HCT116 (cell line): ENCODE measurements at regions not wholly inside any gene's neighbourhood (a gene's known extent, or its start where the extent isn't known, plus 50 kb on each side); places are given as distances from the start of the nearest gene placed in this dataset.
"Not testable (repeated sequence)": the region's sequence is repeated elsewhere in the genome, so short reads cannot be mapped to it uniquely, and the experiment has no call there.

Experiments used
- ATAC-seq: fragments of 200-7000 bp; cut with Tn5 transposase; 2 replicates; pipeline ENCODE4 v1.9.1; 2020; ENCODE audit warnings: mild to moderate bottlenecking, moderate library complexity
- BruUV-seq: library from RNA; stranded (reverse); fragments of 400-500 nt; replicated peaks from 2 replicates; lab custom pipeline; 2021; lab: Mats Ljungman, UMichigan
- CTCF ChIA-PET: fragments of 300-600 bp; sonication (Branson Sonifier 250); formaldehyde crosslinking; loops from one replicate; lab custom pipeline; 2021; ENCODE audit warnings: antibody characterized with exemption; lab: Charles Lee
- POLR2A ChIA-PET: fragments of 300-600, 350-600 bp; sonication (Branson Sonifier 250); formaldehyde crosslinking; loops from one replicate; lab custom pipeline; 2021; ENCODE audit warnings: antibody characterized with exemption; lab: Charles Lee
- RAD21 ChIA-PET, 2 experiments: fragments of 300-600 bp; sonication (Branson Sonifier 250); formaldehyde crosslinking; loops; one replicate each; lab custom pipeline; 2023; ENCODE audit warnings: low total read pairs in 2 of 2; ENCODE audit not compliant: uncharacterized antibody in 2 of 2, unreplicated experiment in 2 of 2, low non-redundant PET in 1 of 2; lab: Charles Lee
- DNase-seq: peaks from one replicate; pipeline ENCODE4 v3.0.0-alpha.2; 2010; ENCODE audit warnings: low read depth, low spot score
- H2AFZ ChIP-seq: fragments of 200-600 bp; shearing (Covaris generic), sonication (generic); 2 replicates; pipeline ENCODE4 v1.6.1; 2017; ENCODE audit warnings: low read depth, mixed run types, mixed read lengths, antibody characterized with exemption, low read length; ENCODE audit not compliant: poor library complexity, severe bottlenecking
- H3K27ac ChIP-seq: 2 replicates; pipeline ENCODE4 v1.5.1; 2012; ENCODE audit warnings: low read depth, low read length
- H3K27me3 ChIP-seq: fragments of 200-600 bp; sonication (generic); 2 replicates; pipeline ENCODE4 v1.6.1; 2016; ENCODE audit warnings: mixed run types, low read length, mixed read lengths; ENCODE audit not compliant: insufficient read depth
- H3K36me3 ChIP-seq, 2 experiments: fragments of 200-500 bp in 1 of 2; fragments of 200-600 bp in 1 of 2; sonication (Bioruptor generic) in 1 of 2; sonication (generic) in 1 of 2; 2 replicates each; pipeline versions ENCODE4 v1.5.1 to v1.6.1; 2014 to 2016; ENCODE audit warnings: low read length in 2 of 2, inconsistent platforms in 1 of 2, mixed read lengths in 1 of 2, mixed run types in 1 of 2; ENCODE audit not compliant: insufficient read depth in 2 of 2, control insufficient read depth in 1 of 2
- H3K4me1 ChIP-seq, 2 experiments: fragments of 200-600 bp in 1 of 2; sonication (generic) in 1 of 2; 2 replicates each; pipeline versions ENCODE4 v1.5.1 to v1.6.1; 2012 to 2017; ENCODE audit warnings: low read length in 2 of 2, inconsistent platforms in 1 of 2, mild to moderate bottlenecking in 1 of 2, mixed read lengths in 1 of 2, mixed run types in 1 of 2, moderate library complexity in 1 of 2; ENCODE audit not compliant: insufficient read depth in 2 of 2, control insufficient read depth in 1 of 2
- H3K4me2 ChIP-seq: fragments of 200-600 bp; sonication (generic); 2 replicates; pipeline ENCODE4 v1.6.1; 2017; ENCODE audit warnings: mixed run types, low read length, mixed read lengths
- H3K4me3 ChIP-seq, 2 experiments: fragments of 200-600 bp in 1 of 2; sonication (generic) in 1 of 2; replicated peaks in 1 of 2; 2 replicates each; pipeline ENCODE4 v1.5.1; 2011 to 2016; ENCODE audit warnings: low read length in 2 of 2, control low read depth in 1 of 2, low read depth in 1 of 2, mild to moderate bottlenecking in 1 of 2, mixed read lengths in 1 of 2, mixed run types in 1 of 2
- H3K79me2 ChIP-seq: fragments of 200-600 bp; sonication (generic); 2 replicates; pipeline ENCODE4 v1.6.1; 2017; ENCODE audit warnings: mild to moderate bottlenecking, mixed run types, low read length, moderate library complexity, mixed read lengths; ENCODE audit not compliant: insufficient read depth
- H3K9ac ChIP-seq: fragments of 200-600 bp; sonication (generic); 2 replicates; pipeline ENCODE4 v1.6.1; 2016; ENCODE audit warnings: low read length, mixed read lengths
- H3K9me2 ChIP-seq: fragments of 200-600 bp; sonication (generic), shearing (Covaris generic); 2 replicates; pipeline ENCODE4 v1.6.1; 2017; ENCODE audit warnings: mixed run types, mild to moderate bottlenecking, moderate library complexity; ENCODE audit not compliant: insufficient read depth
- H3K9me3 ChIP-seq, 2 experiments: fragments of 200-500 bp in 1 of 2; fragments of 200-600 bp in 1 of 2; sonication (Bioruptor generic) in 1 of 2; sonication (generic) in 1 of 2; 2 replicates each; pipeline ENCODE4 v1.6.1; 2014 to 2017; ENCODE audit warnings: low read length in 2 of 2, mixed read lengths in 2 of 2, inconsistent platforms in 1 of 2, low read depth in 1 of 2, mild to moderate bottlenecking in 1 of 2, mixed run types in 1 of 2, moderate library complexity in 1 of 2; ENCODE audit not compliant: control insufficient read depth in 1 of 2, insufficient read depth in 1 of 2
- H4K20me1 ChIP-seq: fragments of 200-600 bp; sonication (generic), shearing (Covaris generic); 2 replicates; pipeline ENCODE4 v1.6.1; 2017; ENCODE audit warnings: mixed run types, mild to moderate bottlenecking, moderate library complexity; ENCODE audit not compliant: insufficient read depth
- EGR1 ChIP-seq: IDR thresholded peaks from 2 replicates; pipeline ENCODE4 v1.6.1; 2012; ENCODE audit warnings: low read depth
- EZH2phosphoT487 ChIP-seq: fragments of 200-600 bp; IDR thresholded peaks from 2 replicates; pipeline ENCODE4 v1.6.1; 2018; ENCODE audit warnings: antibody characterized with exemption, borderline replicate concordance
- JUND ChIP-seq: IDR thresholded peaks from 2 replicates; pipeline ENCODE4 v1.6.1; 2012
- RAD21 ChIP-seq: IDR thresholded peaks from 2 replicates; pipeline ENCODE4 v1.6.1; 2012; ENCODE audit warnings: low read depth, mild to moderate bottlenecking
- YY1 ChIP-seq: IDR thresholded peaks from 2 replicates; pipeline ENCODE4 v1.6.1; 2011; ENCODE audit warnings: low read length, low read depth, moderate library complexity, mild to moderate bottlenecking; ENCODE audit not compliant: insufficient replicate concordance; ENCODE audit errors: extremely low read depth
- ZNF274 ChIP-seq: fragments of 200-500 bp; sonication (Bioruptor generic); IDR thresholded peaks from 2 replicates; pipeline ENCODE4 v1.6.1; 2014; ENCODE audit warnings: mild to moderate bottlenecking, low read depth, low read length, inconsistent platforms
- intact Hi-C: fragments of 100-400 bp; cut with micrococcal nuclease; formaldehyde crosslinking; loops from 2 replicates; pipeline ENCODE4 v1.10.0; 2022
- TF ChIP-seq, protein P1 (sequence below): IDR thresholded peaks from 2 replicates; pipeline ENCODE4 v1.6.1; 2012; ENCODE audit warnings: low read depth
- TF ChIP-seq, protein P2 (sequence below), 3 experiments: fragments of 200-600 bp in 1 of 3; sonication (generic) in 1 of 3; IDR thresholded peaks in 2 of 3; conservative IDR thresholded peaks in 1 of 3; 2 replicates each; pipeline ENCODE4 v1.5.1; 2012 to 2017; ENCODE audit warnings: low read depth in 2 of 3, low read length in 2 of 3, antibody characterized with exemption in 1 of 3, borderline replicate concordance in 1 of 3, control low read depth in 1 of 3, mild to moderate bottlenecking in 1 of 3, mixed read lengths in 1 of 3, mixed run types in 1 of 3, moderate library complexity in 1 of 3; ENCODE audit not compliant: insufficient read depth in 1 of 3

DNA sequence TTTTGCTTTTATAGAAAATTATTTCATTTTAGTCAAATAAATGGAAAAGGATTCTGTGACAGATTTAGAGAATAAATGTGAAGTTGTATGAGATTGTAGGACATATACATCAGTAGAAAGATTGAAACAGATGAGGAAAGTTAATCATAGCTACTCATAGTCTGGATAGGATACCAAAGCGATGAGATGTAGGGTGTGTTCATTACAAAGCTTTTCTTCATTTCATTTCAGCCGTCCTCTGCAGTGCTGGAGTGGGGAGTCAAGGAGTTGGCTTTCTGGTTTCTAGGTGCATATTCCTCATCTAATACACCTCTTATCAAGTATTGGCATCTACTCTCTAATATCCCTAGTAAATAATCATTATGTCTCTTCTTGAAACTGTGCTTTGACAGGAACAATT lies 149.5 kb upstream of the NEGR1 start:
- Histone ChIP-seq H3K79me2 (no peaks in the 10 kb centered on the region), H3K27me3 (no peaks in the 10 kb centered on the region), H3K9me2 (no peaks in the 10 kb centered on the region), H3K27ac (no peak overlapping the region), H3K4me2 (no peak overlapping the region), H3K9me3 (peaks cover 4 to 11% of the 10 kb centered on the region in 2 experiments; a peak in 2 of 4 replicates), H3K36me3 (no peaks in the 10 kb centered on the region), H2AFZ (no peak overlapping the region), H3K4me3 (no peak overlapping the region), H4K20me1 (no peaks in the 10 kb centered on the region), H3K9ac (no peak overlapping the region), H3K4me1 (no peaks in the 10 kb centered on the region)
- ATAC-seq (no peak), DNase-seq (no peak)
- TF ChIP-seq EGR1 = no peak
- TF ChIP-seq ZNF274 = no peak
- POLR2A ChIA-PET = no interaction called here
- intact Hi-C loops = no loop called here
- no TSS peak for BruUV-seq
- RAD21 ChIA-PET = no interaction called here
- CTCF ChIA-PET = no interaction called here

DNA sequence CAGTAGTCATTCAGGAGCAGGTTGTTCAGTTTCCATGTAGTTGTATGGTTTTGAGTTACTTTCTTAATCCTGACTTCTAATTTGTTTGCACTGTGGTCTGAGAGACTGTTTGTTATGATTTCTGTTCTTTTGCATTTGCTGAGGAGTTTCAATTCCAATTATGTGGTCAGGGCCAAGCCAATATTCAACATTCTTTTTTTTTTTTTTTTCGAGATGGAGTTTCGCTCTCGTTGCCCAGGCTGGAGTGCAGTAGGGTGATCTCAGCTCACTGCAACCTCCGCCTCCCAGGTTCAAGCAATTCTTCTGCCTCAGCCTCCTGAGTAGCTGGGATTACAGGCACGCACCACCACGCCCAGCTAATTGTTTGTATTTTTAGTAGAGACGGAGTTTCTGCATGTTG lies 145.9 kb upstream of the NEGR1 start:
- BruUV-seq, H3K27ac ChIP-seq, DNase-seq, ATAC-seq, H3K4me1 ChIP-seq, H3K9me2 ChIP-seq, CTCF ChIA-PET, H3K36me3 ChIP-seq, H3K79me2 ChIP-seq, RAD21 ChIA-PET, POLR2A ChIA-PET, intact Hi-C loops, H3K9ac ChIP-seq, H3K4me2 ChIP-seq, H3K27me3 ChIP-seq, H4K20me1 ChIP-seq, H3K4me3 ChIP-seq, H2AFZ ChIP-seq, H3K9me3 ChIP-seq: not testable (repeated sequence)

DNA sequence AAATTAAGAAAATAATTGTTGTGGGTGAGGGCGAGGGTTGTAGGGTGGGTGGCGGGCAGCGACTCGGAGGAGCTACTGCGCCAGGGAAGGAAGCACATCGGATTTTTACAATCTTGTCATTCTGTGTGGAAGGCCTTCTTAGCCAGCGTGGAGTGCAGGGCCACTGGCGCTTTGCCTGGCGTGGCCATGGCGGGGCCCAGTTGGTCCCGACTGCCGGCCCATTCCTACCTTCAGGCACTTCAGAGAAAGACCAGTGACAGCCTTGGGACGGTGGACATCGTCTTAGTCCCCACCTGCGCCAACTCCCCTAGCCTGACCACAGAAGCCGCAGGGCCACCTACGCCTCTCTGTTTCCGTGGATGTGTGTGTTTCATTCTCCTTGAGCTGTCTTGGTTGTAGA lies 136.9 kb upstream of the NEGR1 start:
- intact Hi-C loops = no loop called here
- BruUV-seq = no TSS peak
- Histone ChIP-seq H3K36me3 (no peaks in the 10 kb centered on the region), H3K4me1 (no peaks in the 10 kb centered on the region), H3K9ac (no peak overlapping the region), H3K4me2 (no peak overlapping the region), H3K9me2 (no peaks in the 10 kb centered on the region), H3K27me3 (no peaks in the 10 kb centered on the region), H4K20me1 (no peaks in the 10 kb centered on the region), H3K79me2 (no peaks in the 10 kb centered on the region), H3K9me3 (peaks cover 4 to 16% of the 10 kb centered on the region in 2 experiments; a peak in 2 of 4 replicates), H3K27ac (no peak overlapping the region), H3K4me3 (no peak overlapping the region), H2AFZ (no peak overlapping the region)
- RAD21 ChIA-PET = no interaction called here
- ATAC-seq (no peak), DNase-seq (no peak)
- CTCF ChIA-PET = no interaction called here
- POLR2A ChIA-PET = no interaction called here
- TF ChIP-seq YY1 = no peak
- TF ChIP-seq, protein P1, sequence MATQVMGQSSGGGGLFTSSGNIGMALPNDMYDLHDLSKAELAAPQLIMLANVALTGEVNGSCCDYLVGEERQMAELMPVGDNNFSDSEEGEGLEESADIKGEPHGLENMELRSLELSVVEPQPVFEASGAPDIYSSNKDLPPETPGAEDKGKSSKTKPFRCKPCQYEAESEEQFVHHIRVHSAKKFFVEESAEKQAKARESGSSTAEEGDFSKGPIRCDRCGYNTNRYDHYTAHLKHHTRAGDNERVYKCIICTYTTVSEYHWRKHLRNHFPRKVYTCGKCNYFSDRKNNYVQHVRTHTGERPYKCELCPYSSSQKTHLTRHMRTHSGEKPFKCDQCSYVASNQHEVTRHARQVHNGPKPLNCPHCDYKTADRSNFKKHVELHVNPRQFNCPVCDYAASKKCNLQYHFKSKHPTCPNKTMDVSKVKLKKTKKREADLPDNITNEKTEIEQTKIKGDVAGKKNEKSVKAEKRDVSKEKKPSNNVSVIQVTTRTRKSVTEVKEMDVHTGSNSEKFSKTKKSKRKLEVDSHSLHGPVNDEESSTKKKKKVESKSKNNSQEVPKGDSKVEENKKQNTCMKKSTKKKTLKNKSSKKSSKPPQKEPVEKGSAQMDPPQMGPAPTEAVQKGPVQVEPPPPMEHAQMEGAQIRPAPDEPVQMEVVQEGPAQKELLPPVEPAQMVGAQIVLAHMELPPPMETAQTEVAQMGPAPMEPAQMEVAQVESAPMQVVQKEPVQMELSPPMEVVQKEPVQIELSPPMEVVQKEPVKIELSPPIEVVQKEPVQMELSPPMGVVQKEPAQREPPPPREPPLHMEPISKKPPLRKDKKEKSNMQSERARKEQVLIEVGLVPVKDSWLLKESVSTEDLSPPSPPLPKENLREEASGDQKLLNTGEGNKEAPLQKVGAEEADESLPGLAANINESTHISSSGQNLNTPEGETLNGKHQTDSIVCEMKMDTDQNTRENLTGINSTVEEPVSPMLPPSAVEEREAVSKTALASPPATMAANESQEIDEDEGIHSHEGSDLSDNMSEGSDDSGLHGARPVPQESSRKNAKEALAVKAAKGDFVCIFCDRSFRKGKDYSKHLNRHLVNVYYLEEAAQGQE = no peak
- no peak for TF ChIP-seq EZH2phosphoT487
- no peak for TF ChIP-seq JUND
- TF ChIP-seq RAD21 = no peak
- TF ChIP-seq, protein P2, sequence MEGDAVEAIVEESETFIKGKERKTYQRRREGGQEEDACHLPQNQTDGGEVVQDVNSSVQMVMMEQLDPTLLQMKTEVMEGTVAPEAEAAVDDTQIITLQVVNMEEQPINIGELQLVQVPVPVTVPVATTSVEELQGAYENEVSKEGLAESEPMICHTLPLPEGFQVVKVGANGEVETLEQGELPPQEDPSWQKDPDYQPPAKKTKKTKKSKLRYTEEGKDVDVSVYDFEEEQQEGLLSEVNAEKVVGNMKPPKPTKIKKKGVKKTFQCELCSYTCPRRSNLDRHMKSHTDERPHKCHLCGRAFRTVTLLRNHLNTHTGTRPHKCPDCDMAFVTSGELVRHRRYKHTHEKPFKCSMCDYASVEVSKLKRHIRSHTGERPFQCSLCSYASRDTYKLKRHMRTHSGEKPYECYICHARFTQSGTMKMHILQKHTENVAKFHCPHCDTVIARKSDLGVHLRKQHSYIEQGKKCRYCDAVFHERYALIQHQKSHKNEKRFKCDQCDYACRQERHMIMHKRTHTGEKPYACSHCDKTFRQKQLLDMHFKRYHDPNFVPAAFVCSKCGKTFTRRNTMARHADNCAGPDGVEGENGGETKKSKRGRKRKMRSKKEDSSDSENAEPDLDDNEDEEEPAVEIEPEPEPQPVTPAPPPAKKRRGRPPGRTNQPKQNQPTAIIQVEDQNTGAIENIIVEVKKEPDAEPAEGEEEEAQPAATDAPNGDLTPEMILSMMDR (IDR thresholded peaks at IDR 0.05 in 2 of 3, conservative IDR thresholded peaks at IDR 0.05 in 1 of 3; ENCODE audit: borderline replicate concordance in 1 of 3, insufficient read depth in 1 of 3, low read depth in 2 of 3, low read length in 2 of 3) = no peak
